ENCODE measurements at regions not wholly inside any gene's neighbourhood (a gene's known extent, or its start where the extent isn't known, plus 50 kb on each side); places are given as distances from the start of the nearest gene placed in this dataset.

DNA sequence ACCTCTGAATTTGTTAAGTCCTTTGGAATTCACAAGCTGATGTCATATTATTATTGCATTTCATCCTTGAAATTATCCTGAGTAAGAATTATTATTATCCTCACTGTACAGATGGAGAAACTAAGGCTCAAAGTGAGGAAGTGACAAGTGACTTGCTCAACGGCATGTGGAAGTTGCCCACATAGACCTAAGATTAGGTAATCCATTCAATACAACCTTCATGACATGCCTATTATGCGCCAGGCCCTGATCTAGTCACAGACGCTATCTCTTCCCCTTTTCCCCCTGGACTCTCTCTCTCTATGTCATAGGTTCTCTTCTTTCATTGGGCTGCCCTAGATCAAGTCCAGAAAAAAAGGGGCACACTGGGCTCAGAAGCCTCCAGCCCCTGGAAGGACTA lies 84.9 kb upstream of the KCNK2 start:
- TF ChIP-seq, protein P1, sequence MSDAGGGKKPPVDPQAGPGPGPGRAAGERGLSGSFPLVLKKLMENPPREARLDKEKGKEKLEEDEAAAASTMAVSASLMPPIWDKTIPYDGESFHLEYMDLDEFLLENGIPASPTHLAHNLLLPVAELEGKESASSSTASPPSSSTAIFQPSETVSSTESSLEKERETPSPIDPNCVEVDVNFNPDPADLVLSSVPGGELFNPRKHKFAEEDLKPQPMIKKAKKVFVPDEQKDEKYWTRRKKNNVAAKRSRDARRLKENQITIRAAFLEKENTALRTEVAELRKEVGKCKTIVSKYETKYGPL (CRISPR knock-in tag; IDR thresholded peaks at IDR 0.05): no peak
- TF ChIP-seq ZC3H4 (CRISPR knock-in tag; IDR thresholded peaks at IDR 0.05; ENCODE audit: borderline replicate concordance) (no peak), ZNF816 (CRISPR knock-in tag; IDR thresholded peaks at IDR 0.05; ENCODE audit: borderline replicate concordance) (no peak), ZNF7 (CRISPR knock-in tag; IDR thresholded peaks at IDR 0.05) (no peak), ZNF24 (IDR thresholded peaks at IDR 0.05) (no peak), TEAD3 (CRISPR knock-in tag; optimal IDR thresholded peaks at IDR 0.05; ENCODE audit: borderline replicate concordance) (no peak), TEAD2 (CRISPR knock-in tag; IDR thresholded peaks at IDR 0.05) (no peak), YY1 (IDR thresholded peaks at IDR 0.05; ENCODE audit: insufficient read depth, insufficient replicate concordance, low read depth, low read length) (no peak)
- TF ChIP-seq, protein P2, sequence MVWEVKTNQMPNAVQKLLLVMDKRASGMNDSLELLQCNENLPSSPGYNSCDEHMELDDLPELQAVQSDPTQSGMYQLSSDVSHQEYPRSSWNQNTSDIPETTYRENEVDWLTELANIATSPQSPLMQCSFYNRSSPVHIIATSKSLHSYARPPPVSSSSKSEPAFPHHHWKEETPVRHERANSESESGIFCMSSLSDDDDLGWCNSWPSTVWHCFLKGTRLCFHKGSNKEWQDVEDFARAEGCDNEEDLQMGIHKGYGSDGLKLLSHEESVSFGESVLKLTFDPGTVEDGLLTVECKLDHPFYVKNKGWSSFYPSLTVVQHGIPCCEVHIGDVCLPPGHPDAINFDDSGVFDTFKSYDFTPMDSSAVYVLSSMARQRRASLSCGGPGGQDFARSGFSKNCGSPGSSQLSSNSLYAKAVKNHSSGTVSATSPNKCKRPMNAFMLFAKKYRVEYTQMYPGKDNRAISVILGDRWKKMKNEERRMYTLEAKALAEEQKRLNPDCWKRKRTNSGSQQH (CRISPR knock-in tag; IDR thresholded peaks at IDR 0.05; ENCODE audit: low read depth): no peak

All from HepG2 (cell line).